ENCODE measurements at regions not wholly inside any gene's neighbourhood (a gene's known extent, or its start where the extent isn't known, plus 50 kb on each side); places are given as distances from the start of the nearest gene placed in this dataset.

GRCh38 chr22:26777156-26777801, 119.9 kb downstream of the MIAT start:
- TF ChIP-seq CTCF (IDR thresholded peaks at IDR 0.05; ENCODE audit: low read length) = no peak
- no peak for TF ChIP-seq EZH2 (IDR thresholded peaks at IDR 0.05; ENCODE audit: borderline replicate concordance, low read length)

Measured in OCI-LY1 (cell line).